NB4 (cell line): ENCODE measurements at regions not wholly inside any gene's neighbourhood (a gene's known extent, or its start where the extent isn't known, plus 50 kb on each side); places are given as distances from the start of the nearest gene placed in this dataset.

Experiments used
- CTCF ChIP-seq: IDR thresholded peaks from one replicate; pipeline ENCODE4 v1.5.1; 2012; ENCODE audit warnings: low read depth, low read length
- MAX ChIP-seq: IDR thresholded peaks from 2 replicates; pipeline ENCODE4 v1.6.1; 2011; ENCODE audit warnings: low read depth, low read length
- POLR2A ChIP-seq: IDR thresholded peaks from 2 replicates; pipeline ENCODE4 v1.6.1; 2011; ENCODE audit warnings: mild to moderate bottlenecking; ENCODE audit not compliant: insufficient read length; ENCODE audit errors: extremely low read depth

DNA sequence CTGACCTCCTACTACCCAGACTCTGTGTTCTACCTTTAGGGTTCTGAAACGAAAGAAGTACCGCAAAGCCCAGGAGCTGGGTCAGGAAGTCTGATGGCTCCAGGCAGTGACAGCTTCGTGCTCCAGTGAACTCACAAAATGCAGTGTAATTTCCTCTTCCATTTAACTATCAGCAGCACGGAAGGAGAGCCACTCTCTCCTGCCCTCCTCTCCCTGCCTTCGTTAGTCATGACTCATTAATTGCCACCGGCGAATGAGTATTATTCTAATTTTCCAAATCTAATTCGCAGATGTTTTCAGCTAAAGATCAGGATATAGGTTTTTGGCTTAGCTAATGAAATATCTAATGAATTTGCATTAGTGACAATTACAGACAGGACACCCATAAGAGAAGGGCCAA, 1262.0 kb downstream of the TYW1 start:
- TF ChIP-seq POLR2A (no peak), MAX (no peak), CTCF (no peak)
